C4-2B (cell line): ENCODE measurements at regions not wholly inside any gene's neighbourhood (a gene's known extent, or its start where the extent isn't known, plus 50 kb on each side); places are given as distances from the start of the nearest gene placed in this dataset.

ENCODE experiments used
- ZFX ChIP-seq: fragments of 450-650 bp; IDR thresholded peaks from 2 replicates; pipeline ENCODE4 v1.6.1; 2017
- TF ChIP-seq, protein P1 (sequence below): fragments of 450-650 bp; conservative IDR thresholded peaks from 2 replicates; pipeline ENCODE4 v1.5.1; 2017; ENCODE audit warnings: mild to moderate bottlenecking

DNA sequence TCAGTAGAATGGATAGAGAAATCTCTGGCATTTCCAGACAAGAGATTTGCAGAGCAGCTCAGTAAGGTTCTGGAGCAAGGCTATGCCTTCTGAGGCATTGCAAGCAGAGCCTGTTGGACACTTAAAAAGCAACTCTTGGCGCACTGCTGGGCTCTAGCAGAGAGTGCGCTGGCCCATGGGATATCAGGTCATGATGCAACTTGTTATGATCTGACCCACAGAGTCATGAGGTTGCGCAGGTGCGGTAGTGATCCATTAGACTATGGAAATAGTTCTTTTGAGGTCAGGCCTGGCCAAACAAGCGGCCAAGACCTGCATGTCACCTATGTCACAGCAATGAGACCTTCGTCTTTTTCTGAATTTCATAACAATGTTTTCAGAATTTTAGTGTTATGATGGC lies 168.6 kb downstream of the TMTC3 start:
- TF ChIP-seq, protein P1, sequence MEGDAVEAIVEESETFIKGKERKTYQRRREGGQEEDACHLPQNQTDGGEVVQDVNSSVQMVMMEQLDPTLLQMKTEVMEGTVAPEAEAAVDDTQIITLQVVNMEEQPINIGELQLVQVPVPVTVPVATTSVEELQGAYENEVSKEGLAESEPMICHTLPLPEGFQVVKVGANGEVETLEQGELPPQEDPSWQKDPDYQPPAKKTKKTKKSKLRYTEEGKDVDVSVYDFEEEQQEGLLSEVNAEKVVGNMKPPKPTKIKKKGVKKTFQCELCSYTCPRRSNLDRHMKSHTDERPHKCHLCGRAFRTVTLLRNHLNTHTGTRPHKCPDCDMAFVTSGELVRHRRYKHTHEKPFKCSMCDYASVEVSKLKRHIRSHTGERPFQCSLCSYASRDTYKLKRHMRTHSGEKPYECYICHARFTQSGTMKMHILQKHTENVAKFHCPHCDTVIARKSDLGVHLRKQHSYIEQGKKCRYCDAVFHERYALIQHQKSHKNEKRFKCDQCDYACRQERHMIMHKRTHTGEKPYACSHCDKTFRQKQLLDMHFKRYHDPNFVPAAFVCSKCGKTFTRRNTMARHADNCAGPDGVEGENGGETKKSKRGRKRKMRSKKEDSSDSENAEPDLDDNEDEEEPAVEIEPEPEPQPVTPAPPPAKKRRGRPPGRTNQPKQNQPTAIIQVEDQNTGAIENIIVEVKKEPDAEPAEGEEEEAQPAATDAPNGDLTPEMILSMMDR: no peak
- no peak for TF ChIP-seq ZFX
